CD4-positive, alpha-beta T cell (primary cell): ENCODE measurements at regions not wholly inside any gene's neighbourhood (a gene's known extent, or its start where the extent isn't known, plus 50 kb on each side); places are given as distances from the start of the nearest gene placed in this dataset.

Experiments
- ATAC-seq: fragments of 200-7000 bp; cut with Tn5 transposase; one replicate; pipeline ENCODE4 v1.10.0; 2022; ENCODE audit warnings: mild to moderate bottlenecking; ENCODE audit not compliant: poor library complexity
- CTCF ChIA-PET: fragments of 350-600 bp; sonication (Branson Sonifier 250); formaldehyde crosslinking; loops from one replicate; lab custom pipeline; 2021; ENCODE audit warnings: antibody characterized with exemption, inconsistent platforms; lab: Charles Lee
- POLR2A ChIA-PET: fragments of 350-600 bp; sonication (Branson Sonifier 250); formaldehyde crosslinking; loops from one replicate; lab custom pipeline; 2021; ENCODE audit warnings: antibody characterized with exemption, inconsistent platforms; lab: Charles Lee
- DNase-seq, 14 experiments: peaks; one replicate each; pipeline ENCODE4 v3.0.0-alpha.2; 2013 to 2020; ENCODE audit warnings: mixed read lengths in 2 of 14
- H3K27ac ChIP-seq, 2 donors: one replicate each; pipeline versions ENCODE4 v1.5.1 to v1.7.0; 2013; ENCODE audit warnings: low read length in 2 of 2, low read depth in 1 of 2, mild to moderate bottlenecking in 1 of 2
- H3K27me3 ChIP-seq, 2 experiments: 1 replicate in 1 of 2; 2 replicates in 1 of 2; pipeline versions ENCODE4 v1.6.1 to v1.7.0; 2013; ENCODE audit warnings: low read length in 2 of 2, control low read depth in 1 of 2, mild to moderate bottlenecking in 1 of 2, moderate library complexity in 1 of 2; ENCODE audit not compliant: insufficient read depth in 2 of 2, control insufficient read depth in 1 of 2
- H3K36me3 ChIP-seq: one replicate; pipeline ENCODE4 v1.6.1; 2013; ENCODE audit warnings: low read length, control low read depth; ENCODE audit not compliant: insufficient read depth
- H3K4me1 ChIP-seq: one replicate; pipeline ENCODE4 v1.6.1; 2013; ENCODE audit warnings: low read length, control low read depth; ENCODE audit not compliant: insufficient read depth
- H3K4me3 ChIP-seq: one replicate; pipeline ENCODE4 v1.5.1; 2013; ENCODE audit warnings: mild to moderate bottlenecking, low read length, moderate library complexity
- H3K9me3 ChIP-seq, 2 experiments: 1 replicate in 1 of 2; 2 replicates in 1 of 2; pipeline versions ENCODE4 v1.6.1 to v1.7.0; 2013; ENCODE audit warnings: low read length in 2 of 2, mild to moderate bottlenecking in 2 of 2, control low read depth in 1 of 2, moderate library complexity in 1 of 2; ENCODE audit not compliant: control insufficient read depth in 1 of 2, insufficient read depth in 1 of 2
- H3K27ac Mint-ChIP-seq: one replicate; pipeline ENCODE4 v1.8.0; 2020; ENCODE audit warnings: mixed read lengths
- H3K27me3 Mint-ChIP-seq: one replicate; pipeline ENCODE4 v1.8.0; 2021; ENCODE audit warnings: mixed read lengths
- H3K36me3 Mint-ChIP-seq: one replicate; pipeline ENCODE4 v1.8.0; 2021; ENCODE audit warnings: low read depth, mixed read lengths
- H3K4me1 Mint-ChIP-seq: one replicate; pipeline ENCODE4 v1.8.0; 2021; ENCODE audit warnings: low read depth, mixed read lengths
- H3K4me3 Mint-ChIP-seq: one replicate; pipeline ENCODE4 v1.8.0; 2020; ENCODE audit warnings: mild to moderate bottlenecking, mixed read lengths
- H3K9me3 Mint-ChIP-seq: one replicate; pipeline ENCODE4 v1.8.0; 2020; ENCODE audit warnings: mixed read lengths
- intact Hi-C, 2 experiments: fragments of 100-400 bp; cut with DNase I in 1 of 2; cut with micrococcal nuclease in 1 of 2; formaldehyde crosslinking; loops; one replicate each; pipeline versions ENCODE4 v1.15.1 to v1.9.0; 2023 to 2025; cut with DNase I, micrococcal nuclease
- TF ChIP-seq, protein P1 (sequence below): fragments of 200-600 bp; IDR thresholded peaks from one replicate; pipeline ENCODE4 v1.8.0; 2022; ENCODE audit warnings: antibody characterized with exemption, mild to moderate bottlenecking

DNA sequence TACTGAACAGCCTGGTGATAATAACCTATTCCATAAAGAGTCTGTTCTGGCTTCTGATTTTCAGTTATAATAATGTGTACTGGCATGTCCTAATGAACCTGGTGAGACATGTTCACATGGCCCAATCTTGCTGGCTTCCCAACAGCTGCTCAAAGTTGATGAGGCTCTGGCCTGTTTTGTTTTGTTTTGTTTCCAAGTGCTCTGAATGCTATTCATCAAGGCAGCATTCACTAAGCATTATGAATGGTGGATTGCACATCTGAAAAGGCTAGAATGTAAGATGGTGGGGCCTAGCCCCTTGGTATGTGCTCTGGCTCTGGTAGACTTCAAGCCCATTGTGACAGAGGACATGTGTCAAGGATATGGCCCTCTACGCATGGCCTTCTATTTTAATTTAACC is 388.5 kb downstream of the PSAT1 start:
- Mint-ChIP-seq H3K9me3 (no peaks in the 10 kb centered on the region), H3K4me3 (no peak overlapping the region), H3K4me1 (no peaks in the 10 kb centered on the region), H3K27ac (no peak overlapping the region), H3K36me3 (no peaks in the 10 kb centered on the region), H3K27me3 (no peaks in the 10 kb centered on the region)
- no peak for DNase-seq
- H3K4me3 ChIP-seq, result no peak overlapping the region
- H3K4me1 ChIP-seq, result no peaks in the 10 kb centered on the region
- POLR2A ChIA-PET, result no interaction called here
- no peak overlapping the region for H3K27ac ChIP-seq
- no peaks in the 10 kb centered on the region for H3K27me3 ChIP-seq
- TF ChIP-seq, protein P1, sequence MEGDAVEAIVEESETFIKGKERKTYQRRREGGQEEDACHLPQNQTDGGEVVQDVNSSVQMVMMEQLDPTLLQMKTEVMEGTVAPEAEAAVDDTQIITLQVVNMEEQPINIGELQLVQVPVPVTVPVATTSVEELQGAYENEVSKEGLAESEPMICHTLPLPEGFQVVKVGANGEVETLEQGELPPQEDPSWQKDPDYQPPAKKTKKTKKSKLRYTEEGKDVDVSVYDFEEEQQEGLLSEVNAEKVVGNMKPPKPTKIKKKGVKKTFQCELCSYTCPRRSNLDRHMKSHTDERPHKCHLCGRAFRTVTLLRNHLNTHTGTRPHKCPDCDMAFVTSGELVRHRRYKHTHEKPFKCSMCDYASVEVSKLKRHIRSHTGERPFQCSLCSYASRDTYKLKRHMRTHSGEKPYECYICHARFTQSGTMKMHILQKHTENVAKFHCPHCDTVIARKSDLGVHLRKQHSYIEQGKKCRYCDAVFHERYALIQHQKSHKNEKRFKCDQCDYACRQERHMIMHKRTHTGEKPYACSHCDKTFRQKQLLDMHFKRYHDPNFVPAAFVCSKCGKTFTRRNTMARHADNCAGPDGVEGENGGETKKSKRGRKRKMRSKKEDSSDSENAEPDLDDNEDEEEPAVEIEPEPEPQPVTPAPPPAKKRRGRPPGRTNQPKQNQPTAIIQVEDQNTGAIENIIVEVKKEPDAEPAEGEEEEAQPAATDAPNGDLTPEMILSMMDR, result no peak
- CTCF ChIA-PET, result no interaction called here
- no peaks in the 10 kb centered on the region for H3K36me3 ChIP-seq
- peaks cover 0 to 4% of the 10 kb centered on the region in 2 experiments for H3K9me3 ChIP-seq
- intact Hi-C loops, result no loop called here
- no peak for ATAC-seq

DNA sequence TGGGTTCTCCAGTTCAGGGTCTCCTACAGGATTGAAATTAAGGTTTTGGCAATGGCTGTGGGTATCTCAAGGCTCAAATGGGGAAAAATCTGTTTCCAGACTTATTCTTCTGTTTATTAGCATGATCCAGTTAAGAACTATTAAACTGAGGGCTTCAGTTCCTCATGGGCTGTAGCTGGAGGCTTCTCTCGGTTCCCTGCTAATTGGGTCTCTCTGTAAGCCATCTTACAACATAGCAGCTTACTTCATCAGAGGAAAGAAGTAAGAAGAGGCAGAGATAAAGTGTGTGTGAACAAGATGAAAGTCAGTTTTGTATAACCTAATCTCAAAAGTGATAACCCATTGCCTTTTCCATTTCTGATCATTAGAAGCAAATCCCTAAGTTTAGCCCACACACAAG is 391.9 kb downstream of the PSAT1 start:
- no peaks in the 10 kb centered on the region for H3K36me3 Mint-ChIP-seq
- ATAC-seq, result no peak
- no peak overlapping the region for H3K4me3 Mint-ChIP-seq
- CTCF ChIA-PET, result no interaction called here
- Histone ChIP-seq H3K27ac (no peak overlapping the region), H3K4me3 (no peak overlapping the region), H3K9me3 (no peaks in the 10 kb centered on the region), H3K36me3 (no peaks in the 10 kb centered on the region), H3K4me1 (no peaks in the 10 kb centered on the region), H3K27me3 (no peaks in the 10 kb centered on the region)
- intact Hi-C loops, result no loop called here
- peaks cover 5% of the 10 kb centered on the region for H3K27me3 Mint-ChIP-seq
- no peak overlapping the region for H3K27ac Mint-ChIP-seq
- POLR2A ChIA-PET, result no interaction called here
- TF ChIP-seq, protein P1, result no peak
- no peaks in the 10 kb centered on the region for H3K9me3 Mint-ChIP-seq
- no peak for DNase-seq
- H3K4me1 Mint-ChIP-seq, result no peaks in the 10 kb centered on the region

DNA sequence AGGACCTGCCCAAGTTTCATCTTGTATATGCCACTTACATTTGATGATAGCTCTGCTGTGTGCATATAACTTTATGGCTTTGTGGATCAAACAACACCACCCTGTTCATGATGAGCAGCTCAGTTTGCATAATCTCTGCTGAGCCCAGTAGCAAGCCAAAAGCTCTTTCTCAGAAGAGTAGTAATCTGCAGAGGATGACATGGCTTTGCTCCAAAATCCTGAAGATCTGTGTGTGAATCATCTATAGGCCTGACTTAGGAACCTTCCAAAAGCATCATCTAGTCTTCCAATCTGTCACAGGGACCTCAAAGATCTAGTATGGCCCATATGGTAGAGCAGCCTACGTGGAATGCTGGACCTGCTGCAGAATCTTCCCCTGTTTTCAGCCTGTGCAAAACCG is 394.6 kb downstream of the PSAT1 start:
- ATAC-seq, result no peak
- H3K27me3 ChIP-seq, result no peaks in the 10 kb centered on the region
- H3K36me3 ChIP-seq, result no peaks in the 10 kb centered on the region
- Mint-ChIP-seq H3K27me3 (peaks cover 5% of the 10 kb centered on the region), H3K9me3 (no peaks in the 10 kb centered on the region), H3K4me1 (no peaks in the 10 kb centered on the region), H3K4me3 (no peak overlapping the region), H3K36me3 (no peaks in the 10 kb centered on the region), H3K27ac (no peak overlapping the region)
- no peak for DNase-seq
- TF ChIP-seq, protein P1, result no peak
- H3K27ac ChIP-seq, result no peak overlapping the region
- no peaks in the 10 kb centered on the region for H3K4me1 ChIP-seq
- intact Hi-C loops, result no loop called here
- no peak overlapping the region for H3K4me3 ChIP-seq
- no peaks in the 10 kb centered on the region for H3K9me3 ChIP-seq
- CTCF ChIA-PET, result no interaction called here
- POLR2A ChIA-PET, result no interaction called here
